ENCODE measurements at regions not wholly inside any gene's neighbourhood (a gene's known extent, or its start where the extent isn't known, plus 50 kb on each side); places are given as distances from the start of the nearest gene placed in this dataset.

DNA sequence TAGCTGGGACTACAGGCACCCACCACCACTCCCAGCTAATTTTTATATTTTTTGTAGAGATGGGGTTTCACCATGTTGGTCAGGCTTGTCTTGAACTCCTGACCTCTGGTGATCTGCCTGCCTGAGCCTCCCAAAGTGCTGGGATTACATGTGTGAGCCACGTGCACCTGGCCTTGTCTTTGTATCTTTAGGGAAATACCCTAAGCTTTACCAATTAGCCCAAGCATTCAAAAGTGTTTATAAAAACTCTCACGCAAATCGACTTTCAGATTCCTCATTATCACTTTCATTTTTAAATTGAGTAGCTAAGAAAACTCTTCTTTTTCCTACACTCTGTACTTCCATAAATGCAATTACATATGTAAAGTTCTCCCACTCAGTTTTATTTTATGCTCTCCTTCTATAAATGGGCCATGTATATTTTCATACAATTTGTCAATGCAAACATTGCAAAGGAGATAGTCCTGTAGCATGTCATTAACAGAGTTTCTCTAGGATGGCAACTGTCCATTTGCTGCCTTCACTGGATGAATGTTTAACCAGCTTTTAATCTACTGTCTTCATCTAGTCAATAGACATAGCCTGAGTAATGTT is 326.2 kb upstream of the LRATD1 start:
- TF ChIP-seq USF2 (IDR thresholded peaks at IDR 0.05), result no peak
- no peak for TF ChIP-seq MAZ (IDR thresholded peaks at IDR 0.05; ENCODE audit: borderline replicate concordance, low read depth, low read length)
- TF ChIP-seq EP300 (IDR thresholded peaks at IDR 0.05), result no peak
- no peak for TF ChIP-seq CTCF (IDR thresholded peaks at IDR 0.05)
- TF ChIP-seq HDAC2 (IDR thresholded peaks at IDR 0.05), result no peak
- TF ChIP-seq, protein P1, sequence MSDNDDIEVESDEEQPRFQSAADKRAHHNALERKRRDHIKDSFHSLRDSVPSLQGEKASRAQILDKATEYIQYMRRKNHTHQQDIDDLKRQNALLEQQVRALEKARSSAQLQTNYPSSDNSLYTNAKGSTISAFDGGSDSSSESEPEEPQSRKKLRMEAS (IDR thresholded peaks at IDR 0.05), result no peak
- TF ChIP-seq, protein P2, sequence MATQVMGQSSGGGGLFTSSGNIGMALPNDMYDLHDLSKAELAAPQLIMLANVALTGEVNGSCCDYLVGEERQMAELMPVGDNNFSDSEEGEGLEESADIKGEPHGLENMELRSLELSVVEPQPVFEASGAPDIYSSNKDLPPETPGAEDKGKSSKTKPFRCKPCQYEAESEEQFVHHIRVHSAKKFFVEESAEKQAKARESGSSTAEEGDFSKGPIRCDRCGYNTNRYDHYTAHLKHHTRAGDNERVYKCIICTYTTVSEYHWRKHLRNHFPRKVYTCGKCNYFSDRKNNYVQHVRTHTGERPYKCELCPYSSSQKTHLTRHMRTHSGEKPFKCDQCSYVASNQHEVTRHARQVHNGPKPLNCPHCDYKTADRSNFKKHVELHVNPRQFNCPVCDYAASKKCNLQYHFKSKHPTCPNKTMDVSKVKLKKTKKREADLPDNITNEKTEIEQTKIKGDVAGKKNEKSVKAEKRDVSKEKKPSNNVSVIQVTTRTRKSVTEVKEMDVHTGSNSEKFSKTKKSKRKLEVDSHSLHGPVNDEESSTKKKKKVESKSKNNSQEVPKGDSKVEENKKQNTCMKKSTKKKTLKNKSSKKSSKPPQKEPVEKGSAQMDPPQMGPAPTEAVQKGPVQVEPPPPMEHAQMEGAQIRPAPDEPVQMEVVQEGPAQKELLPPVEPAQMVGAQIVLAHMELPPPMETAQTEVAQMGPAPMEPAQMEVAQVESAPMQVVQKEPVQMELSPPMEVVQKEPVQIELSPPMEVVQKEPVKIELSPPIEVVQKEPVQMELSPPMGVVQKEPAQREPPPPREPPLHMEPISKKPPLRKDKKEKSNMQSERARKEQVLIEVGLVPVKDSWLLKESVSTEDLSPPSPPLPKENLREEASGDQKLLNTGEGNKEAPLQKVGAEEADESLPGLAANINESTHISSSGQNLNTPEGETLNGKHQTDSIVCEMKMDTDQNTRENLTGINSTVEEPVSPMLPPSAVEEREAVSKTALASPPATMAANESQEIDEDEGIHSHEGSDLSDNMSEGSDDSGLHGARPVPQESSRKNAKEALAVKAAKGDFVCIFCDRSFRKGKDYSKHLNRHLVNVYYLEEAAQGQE (IDR thresholded peaks at IDR 0.05), result no peak
- no peak for TF ChIP-seq EHMT2 (IDR thresholded peaks at IDR 0.05; ENCODE audit: low read depth)
- no peak for TF ChIP-seq SMC3 (IDR thresholded peaks at IDR 0.05)
- TF ChIP-seq CHD4 (IDR thresholded peaks at IDR 0.05; ENCODE audit: borderline replicate concordance), result no peak

Data from A549 (cell line).